ENCODE measurements at regions not wholly inside any gene's neighbourhood (a gene's known extent, or its start where the extent isn't known, plus 50 kb on each side); places are given as distances from the start of the nearest gene placed in this dataset.

GRCh38 chrX:150152546-150152945 lies 210.6 kb upstream of the MAMLD1 start:
- H3K4me1 ChIP-seq (ENCODE audit: control insufficient read depth, insufficient read depth, low read length), result no peaks in the 10 kb centered on the region
- in situ Hi-C loops (cut with HindIII; ENCODE audit: low pct_unique_long_range_greater_than_20kb, low sequenced_read_pairs) (no loop called here), intact Hi-C loops (cut with micrococcal nuclease; ENCODE audit: unreplicated experiment) (no loop called here)
- BruUV-seq (replicated peaks), result no TSS peak
- ChIA-PET CTCF (no interaction called here), POLR2A (no interaction called here)
- no peaks in the 10 kb centered on the region for H3K9me3 ChIP-seq (ENCODE audit: control insufficient read depth, insufficient read depth, low read depth, low read length)
- no peak for TF ChIP-seq POLR2AphosphoS5 (IDR thresholded peaks at IDR 0.05; ENCODE audit: low read depth, low read length)
- TF ChIP-seq TCF7L2 (IDR thresholded peaks at IDR 0.05; ENCODE audit: low read depth, low read length), result no peak
- TF ChIP-seq SIN3A (IDR thresholded peaks at IDR 0.05; ENCODE audit: borderline replicate concordance, insufficient read depth, low read depth, low read length), result no peak
- TF ChIP-seq CTCF (IDR thresholded peaks at IDR 0.05), result no peak
- no peak overlapping the region for H3K4me3 ChIP-seq (ENCODE audit: low read depth in 2 of 2, low read length in 2 of 2)
- DNase-seq (ENCODE audit: low read depth, low spot score) (no peak), ATAC-seq (no peak)
- no peaks in the 10 kb centered on the region for H3K36me3 ChIP-seq (ENCODE audit: control insufficient read depth, insufficient read depth, low read length)
- no peak overlapping the region for H3K27ac ChIP-seq (ENCODE audit: low read length)
- H3K27me3 ChIP-seq (ENCODE audit: control insufficient read depth, insufficient read depth, low read length), result no peaks in the 10 kb centered on the region

GRCh38 chrX:150155436-150156035 lies 207.6 kb upstream of the MAMLD1 start:
- H3K36me3 ChIP-seq (ENCODE audit: control insufficient read depth, insufficient read depth, low read length), result no peaks in the 10 kb centered on the region
- TF ChIP-seq SIN3A (IDR thresholded peaks at IDR 0.05; ENCODE audit: borderline replicate concordance, insufficient read depth, low read depth, low read length) (no peak), POLR2AphosphoS5 (IDR thresholded peaks at IDR 0.05; ENCODE audit: low read depth, low read length) (no peak), CTCF (IDR thresholded peaks at IDR 0.05) (no peak), TCF7L2 (IDR thresholded peaks at IDR 0.05; ENCODE audit: low read depth, low read length) (no peak), REST (IDR thresholded peaks at IDR 0.05; ENCODE audit: insufficient read depth in 1 of 2, low read depth in 2 of 2, low read length in 1 of 2) (no peak)
- H3K4me3 ChIP-seq (ENCODE audit: low read depth in 2 of 2, low read length in 2 of 2), result no peak overlapping the region
- no TSS peak for BruUV-seq (replicated peaks)
- ChIA-PET CTCF (no interaction called here), POLR2A (no interaction called here)
- intact Hi-C loops (cut with micrococcal nuclease; ENCODE audit: unreplicated experiment) (no loop called here), in situ Hi-C loops (cut with HindIII; ENCODE audit: low pct_unique_long_range_greater_than_20kb, low sequenced_read_pairs) (no loop called here)
- H3K9me3 ChIP-seq (ENCODE audit: control insufficient read depth, insufficient read depth, low read depth, low read length), result no peaks in the 10 kb centered on the region
- DNase-seq (ENCODE audit: low read depth, low spot score) (no peak), ATAC-seq (no peak)
- H3K27ac ChIP-seq (ENCODE audit: low read length), result no peak overlapping the region
- no peaks in the 10 kb centered on the region for H3K27me3 ChIP-seq (ENCODE audit: control insufficient read depth, insufficient read depth, low read length)
- H3K4me1 ChIP-seq (ENCODE audit: control insufficient read depth, insufficient read depth, low read length), result no peaks in the 10 kb centered on the region

Data from Panc1 (cell line).